SK-N-MC (cell line): ENCODE measurements at regions not wholly inside any gene's neighbourhood (a gene's known extent, or its start where the extent isn't known, plus 50 kb on each side); places are given as distances from the start of the nearest gene placed in this dataset.

ENCODE experiments used
- DNase-seq: peaks from one replicate; pipeline ENCODE4 v3.0.0-alpha.2; 2011; ENCODE audit warnings: low read depth, low spot score
- H3K27ac ChIP-seq: fragments of 200-600 bp; sonication (generic); 2 replicates; pipeline ENCODE4 v1.5.1; 2016; ENCODE audit warnings: mixed run types
- H3K36me3 ChIP-seq: fragments of 200-600 bp; sonication (generic); 2 replicates; pipeline ENCODE4 v1.6.1; 2017; ENCODE audit warnings: antibody characterized with exemption, low read length, mixed read lengths; ENCODE audit not compliant: insufficient read depth
- H3K4me3 ChIP-seq: fragments of 200-600 bp; sonication (generic); 2 replicates; pipeline ENCODE4 v1.5.1; 2016
- H3K9ac ChIP-seq: fragments of 200-600 bp; sonication (generic); 2 replicates; pipeline ENCODE4 v1.8.0; 2017; ENCODE audit warnings: mixed run types, mixed read lengths; ENCODE audit not compliant: insufficient read length
- H3K9me3 ChIP-seq: fragments of 200-600 bp; sonication (generic); 2 replicates; pipeline ENCODE4 v1.6.1; 2017; ENCODE audit warnings: low read depth, mild to moderate bottlenecking, antibody characterized with exemption, low read length, moderate library complexity, mixed read lengths
- EZH2 ChIP-seq: fragments of 200-600 bp; sonication (generic); IDR thresholded peaks from one replicate; pipeline ENCODE4 v1.6.1; 2017; ENCODE audit warnings: antibody characterized with exemption
- FOXP2 ChIP-seq: optimal IDR thresholded peaks from 2 replicates; pipeline ENCODE3; 2011; ENCODE audit warnings: mild to moderate bottlenecking, moderate library complexity; ENCODE audit not compliant: insufficient read depth; ENCODE audit errors: extremely low read length, control extremely low read depth
- POLR2AphosphoS5 ChIP-seq: IDR thresholded peaks from 2 replicates; pipeline ENCODE4 v1.6.1; 2012; ENCODE audit warnings: mild to moderate bottlenecking, low read depth, low read length, borderline replicate concordance

DNA sequence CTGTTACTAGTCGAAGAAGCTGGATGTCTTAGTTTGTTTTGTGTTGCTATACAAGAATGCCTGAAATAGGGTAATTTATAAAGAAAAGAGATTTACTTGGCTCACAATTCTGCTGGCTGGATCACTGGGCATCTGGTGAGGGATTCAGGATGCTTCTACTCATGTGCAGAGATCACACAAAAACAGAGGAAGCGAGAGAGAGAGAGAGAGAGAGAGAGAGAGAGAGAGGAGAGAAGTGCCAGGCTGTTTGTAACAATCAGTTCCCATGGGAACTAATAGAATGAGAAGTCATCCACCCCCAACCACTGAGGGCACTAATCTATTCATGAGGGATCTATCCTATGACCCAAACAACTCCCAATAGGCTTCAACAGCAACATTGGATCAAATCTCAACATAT, 66.2 kb upstream of the FAM9A start:
- no peak overlapping the region for H3K4me3 ChIP-seq
- TF ChIP-seq POLR2AphosphoS5 (no peak), FOXP2 (no peak), EZH2 (no peak)
- no peak overlapping the region for H3K9ac ChIP-seq
- H3K36me3 ChIP-seq: no peaks in the 10 kb centered on the region
- DNase-seq: no peak
- no peak overlapping the region for H3K27ac ChIP-seq
- H3K9me3 ChIP-seq: no peaks in the 10 kb centered on the region

DNA sequence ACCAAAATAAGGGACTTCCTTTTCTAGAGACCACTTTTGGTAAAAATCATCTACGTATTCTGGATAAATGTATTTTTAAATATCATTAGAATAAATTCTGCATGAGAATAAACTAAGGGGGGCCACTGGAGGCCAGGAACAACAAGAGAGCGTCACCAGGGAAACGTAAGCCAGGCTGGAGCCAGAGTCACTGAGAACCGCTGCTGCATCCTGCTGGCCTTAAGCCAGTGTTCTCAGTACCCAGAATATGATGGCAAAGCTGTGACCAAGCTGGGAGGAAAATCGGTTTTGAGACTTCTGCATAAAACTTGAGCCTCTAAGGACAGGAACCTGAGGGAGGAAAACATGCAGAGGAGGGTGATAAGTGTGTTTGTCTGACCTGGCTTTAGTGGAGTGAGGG, 63.0 kb upstream of the FAM9A start:
- TF ChIP-seq POLR2AphosphoS5: no peak
- no peak for TF ChIP-seq FOXP2
- no peak for TF ChIP-seq EZH2
- no peak overlapping the region for H3K9ac ChIP-seq
- H3K9me3 ChIP-seq: no peaks in the 10 kb centered on the region
- no peaks in the 10 kb centered on the region for H3K36me3 ChIP-seq
- DNase-seq: no peak
- no peak overlapping the region for H3K4me3 ChIP-seq
- no peak overlapping the region for H3K27ac ChIP-seq

GRCh38 chrX:8861908-8862307, 60.7 kb upstream of the FAM9A start:
- Histone ChIP-seq H3K27ac (no peak overlapping the region), H3K9me3 (no peaks in the 10 kb centered on the region), H3K36me3 (no peaks in the 10 kb centered on the region), H3K4me3 (no peak overlapping the region), H3K9ac (no peak overlapping the region)
- no peak for TF ChIP-seq POLR2AphosphoS5
- no peak for TF ChIP-seq FOXP2
- no peak for TF ChIP-seq EZH2
- DNase-seq: no peak

DNA sequence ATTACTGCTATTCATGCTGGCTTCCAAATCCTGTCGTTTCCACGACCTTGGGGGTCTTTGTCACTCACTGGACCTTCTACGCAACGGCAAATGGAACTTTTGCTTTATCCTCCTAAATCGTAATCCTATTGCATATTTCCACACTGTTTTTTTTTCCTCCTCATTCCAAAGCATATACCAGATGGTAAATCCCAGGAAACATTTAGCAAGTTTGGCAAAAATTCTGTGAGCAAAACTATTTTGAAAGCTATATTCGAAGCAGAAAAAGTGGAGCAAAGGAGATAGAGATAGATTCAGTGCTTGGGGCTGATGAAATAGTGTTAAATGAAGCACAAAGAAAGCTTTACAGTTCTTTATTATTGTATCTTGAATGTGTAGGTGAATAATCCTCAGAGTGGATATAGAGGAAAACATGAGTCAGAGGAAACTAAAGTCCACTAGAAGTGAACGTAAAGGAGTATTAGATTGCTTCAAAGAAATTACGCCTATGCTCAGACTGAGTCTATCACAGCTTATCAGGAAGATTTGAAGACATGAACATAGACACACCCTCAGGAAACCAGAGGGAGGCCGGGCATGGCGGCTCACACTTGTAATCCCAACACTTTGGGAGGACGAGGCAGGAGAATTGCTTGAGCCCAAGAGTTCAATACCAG, 50.2 kb upstream of the FAM9A start:
- Histone ChIP-seq H3K9ac (no peak overlapping the region), H3K4me3 (no peak overlapping the region), H3K36me3 (no peaks in the 10 kb centered on the region), H3K9me3 (no peaks in the 10 kb centered on the region), H3K27ac (no peak overlapping the region)
- DNase-seq: no peak
- TF ChIP-seq EZH2 (no peak), POLR2AphosphoS5 (no peak), FOXP2 (no peak)
